ENCODE measurements at regions not wholly inside any gene's neighbourhood (a gene's known extent, or its start where the extent isn't known, plus 50 kb on each side); places are given as distances from the start of the nearest gene placed in this dataset.

- DNase-seq = no peak
Measured at GRCh38 chr7:84281518-84281917, 86.9 kb upstream of the SEMA3A start.

GRCh38 chr7:84277628-84278224, 83.1 kb upstream of the SEMA3A start:
- no peak for DNase-seq

GRCh38 chr7:84274029-84274638, 79.5 kb upstream of the SEMA3A start:
- DNase-seq = no peak

GRCh38 chr7:84271543-84271942, 77.0 kb upstream of the SEMA3A start:
- DNase-seq = no peak

- no peak for DNase-seq
Measured at GRCh38 chr7:84264396-84264795, 69.8 kb upstream of the SEMA3A start.

GRCh38 chr7:84263106-84263505, 68.5 kb upstream of the SEMA3A start:
- no peak for DNase-seq

- no peak for DNase-seq
Measured at GRCh38 chr7:84261509-84261908, 66.9 kb upstream of the SEMA3A start.

- DNase-seq = no peak
Measured at GRCh38 chr7:84258628-84259027, 64.0 kb upstream of the SEMA3A start.

GRCh38 chr7:84256571-84256971, 62.0 kb upstream of the SEMA3A start:
- DNase-seq = no peak

- DNase-seq = no peak
Measured at GRCh38 chr7:84251277-84251781, 56.7 kb upstream of the SEMA3A start.

GRCh38 chr7:84250452-84250851, 55.9 kb upstream of the SEMA3A start:
- no peak for DNase-seq

GRCh38 chr7:84249656-84250055, 55.1 kb upstream of the SEMA3A start:
- DNase-seq = no peak

- DNase-seq = no peak
Measured at GRCh38 chr7:84248843-84249242, 54.3 kb upstream of the SEMA3A start.

- DNase-seq = no peak
Measured at GRCh38 chr7:84248267-84248666, 53.7 kb upstream of the SEMA3A start.

GRCh38 chr7:84247591-84247990, 53.0 kb upstream of the SEMA3A start:
- no peak for DNase-seq

- no peak for DNase-seq
Measured at GRCh38 chr7:84245835-84246234, 51.2 kb upstream of the SEMA3A start.

Measured in activated effector memory CD4-positive, alpha-beta T cell treated with anti-CD3 and anti-CD28 coated beads, Interleukin-2, amount 50 U/mL, for 16 hours (primary cell).